GM19452 (cell line): ENCODE measurements at regions not wholly inside any gene's neighbourhood (a gene's known extent, or its start where the extent isn't known, plus 50 kb on each side); places are given as distances from the start of the nearest gene placed in this dataset.

Experiments used
- ATAC-seq: cut with Tn5 transposase; IDR thresholded peaks from one replicate; pipeline ENCODE4 v1.9.1; 2021; ENCODE audit not compliant: unreplicated experiment

GRCh38 chr9:28782630-28783029 is 1209.3 kb upstream of the C9orf72 start:
- ATAC-seq, result no peak

GRCh38 chr9:28792716-28793115 is 1219.4 kb upstream of the C9orf72 start:
- no peak for ATAC-seq

DNA sequence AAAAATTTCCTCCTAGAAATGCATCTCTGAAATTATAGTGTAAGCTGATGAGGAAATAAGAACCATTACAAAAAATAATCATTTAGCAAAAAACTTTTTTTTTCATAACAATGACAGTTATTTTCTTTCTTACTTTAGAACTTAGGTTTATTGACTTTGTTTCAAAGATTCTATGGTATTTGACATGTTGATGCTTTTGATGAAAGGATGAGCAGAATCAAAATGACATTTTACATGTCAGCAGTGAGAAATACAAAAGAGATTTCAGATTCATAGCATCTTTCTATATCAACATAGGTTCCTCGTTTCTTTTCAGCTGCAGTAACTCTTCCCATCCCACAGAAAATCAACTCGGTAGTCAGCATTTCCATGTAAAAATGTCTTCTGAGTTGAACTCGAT is 1226.6 kb upstream of the C9orf72 start:
- ATAC-seq, result no peak

DNA sequence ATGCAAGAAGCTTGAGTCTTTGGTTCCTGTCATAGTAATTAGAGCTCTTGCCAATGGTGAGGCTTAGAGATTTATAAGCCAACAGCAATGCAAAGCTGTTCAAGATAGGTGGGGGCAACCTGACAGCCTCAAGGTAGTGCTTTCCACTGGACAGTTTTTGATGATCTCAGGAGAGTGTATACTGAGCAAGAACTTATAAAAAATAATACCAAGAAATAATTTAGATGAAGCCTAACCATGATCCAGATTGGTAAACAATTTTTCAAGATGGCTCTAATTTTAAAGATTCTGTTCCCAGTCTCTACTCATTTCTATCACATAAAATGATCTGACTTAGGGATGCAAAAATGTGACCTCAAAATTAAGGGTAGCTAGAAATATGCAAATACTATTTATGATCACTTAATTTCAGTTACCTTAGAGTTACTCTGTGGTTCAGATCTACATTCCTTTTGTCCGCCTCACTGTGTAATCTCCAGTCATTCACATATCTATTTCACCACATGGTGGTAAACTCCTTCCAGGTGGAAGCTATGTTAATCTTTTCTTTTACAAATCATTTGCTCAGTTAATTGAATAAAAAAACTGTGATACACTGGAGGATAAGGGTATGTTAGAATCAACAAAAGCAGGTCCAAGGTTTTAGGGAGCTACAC is 1228.0 kb upstream of the C9orf72 start:
- ATAC-seq, result no peak

DNA sequence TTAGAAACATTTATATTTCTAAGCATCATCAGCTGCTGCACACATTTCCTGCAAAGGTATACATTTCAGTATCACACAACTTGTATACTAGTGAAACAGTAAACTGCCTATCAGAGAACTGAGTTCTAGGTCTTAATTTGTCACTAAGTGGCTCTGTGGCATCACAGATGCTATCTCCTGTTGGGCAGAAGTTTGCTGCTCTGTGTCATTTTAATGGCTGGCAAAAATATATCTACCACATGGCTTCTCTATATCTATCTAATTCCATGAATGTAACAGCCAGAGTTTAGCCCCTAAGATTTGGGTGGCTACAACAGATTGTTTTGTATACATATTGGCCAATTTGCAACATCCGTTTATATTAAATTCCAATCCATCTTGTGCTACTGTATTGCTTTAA is 1231.9 kb upstream of the C9orf72 start:
- no peak for ATAC-seq

DNA sequence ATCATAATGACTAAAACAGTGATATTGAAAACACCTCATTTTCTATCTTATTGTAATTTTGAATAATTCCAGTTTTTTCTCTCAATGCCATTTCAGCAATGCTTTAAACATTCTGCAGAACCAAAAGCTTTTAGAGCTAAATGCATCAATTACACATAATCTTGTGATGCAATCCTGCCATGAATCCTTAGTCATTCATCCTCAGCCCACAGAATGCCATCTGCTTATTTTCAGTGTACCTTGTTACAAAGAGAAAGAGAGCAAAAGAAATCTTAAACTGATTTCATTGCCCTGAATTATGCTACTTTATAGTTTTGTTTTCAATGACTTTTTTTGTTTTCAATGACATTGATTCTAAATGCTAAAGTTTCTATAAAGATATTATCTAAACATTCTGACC is 1234.8 kb upstream of the C9orf72 start:
- no peak for ATAC-seq

DNA sequence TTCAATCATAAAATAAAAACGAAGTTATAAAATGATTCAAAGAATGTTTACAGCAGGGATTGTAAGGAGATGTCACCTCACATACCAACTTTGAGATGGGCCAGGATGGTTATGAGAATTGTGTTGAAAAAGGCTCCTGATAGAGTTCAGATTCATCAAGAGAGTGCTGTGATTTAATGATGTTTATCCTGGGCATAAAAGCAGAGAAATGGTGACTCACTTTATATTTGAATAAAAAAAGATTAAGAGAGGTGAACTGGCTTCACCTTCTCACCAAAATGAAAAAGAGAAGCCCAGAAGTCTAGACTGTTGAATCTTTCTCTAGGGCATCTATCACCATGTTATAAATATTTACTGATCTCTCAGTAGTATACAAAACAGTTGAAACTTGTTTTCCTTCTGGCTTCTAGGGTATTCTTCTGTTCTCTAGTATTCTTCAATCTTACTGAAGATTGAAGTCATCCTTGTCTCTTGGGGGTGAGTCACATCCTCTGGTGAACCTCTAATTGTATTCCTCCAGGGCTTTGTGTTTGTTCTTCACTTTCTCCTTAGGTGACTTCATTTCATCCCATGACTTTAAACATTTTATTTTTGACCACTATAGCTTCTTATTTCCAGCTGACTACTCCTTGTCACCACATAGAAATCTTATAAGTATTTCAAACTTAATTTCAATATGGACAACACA is 1237.3 kb upstream of the C9orf72 start:
- no peak for ATAC-seq

DNA sequence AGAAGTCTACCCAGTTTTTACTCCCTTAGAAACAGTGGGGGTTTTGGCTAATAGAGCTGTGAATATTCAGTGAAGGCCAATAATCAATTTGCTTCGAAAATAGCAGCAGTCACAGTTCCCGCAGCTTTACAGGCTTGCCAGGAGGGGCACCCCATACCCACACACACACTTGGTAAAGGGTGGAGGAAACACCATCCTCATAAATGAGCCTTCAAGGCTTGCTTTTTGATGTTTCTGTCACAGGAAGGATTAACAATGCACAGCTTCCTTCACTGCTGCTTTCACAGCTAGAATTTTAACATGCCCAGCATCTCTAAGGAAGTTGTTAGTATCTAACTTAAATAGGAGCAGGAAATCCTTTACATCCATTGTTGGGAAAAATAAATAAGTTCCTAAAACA is 1247.5 kb upstream of the C9orf72 start:
- no peak for ATAC-seq

- no peak for ATAC-seq
Measured at GRCh38 chr9:28821240-28821639, 1248.0 kb upstream of the C9orf72 start.

DNA sequence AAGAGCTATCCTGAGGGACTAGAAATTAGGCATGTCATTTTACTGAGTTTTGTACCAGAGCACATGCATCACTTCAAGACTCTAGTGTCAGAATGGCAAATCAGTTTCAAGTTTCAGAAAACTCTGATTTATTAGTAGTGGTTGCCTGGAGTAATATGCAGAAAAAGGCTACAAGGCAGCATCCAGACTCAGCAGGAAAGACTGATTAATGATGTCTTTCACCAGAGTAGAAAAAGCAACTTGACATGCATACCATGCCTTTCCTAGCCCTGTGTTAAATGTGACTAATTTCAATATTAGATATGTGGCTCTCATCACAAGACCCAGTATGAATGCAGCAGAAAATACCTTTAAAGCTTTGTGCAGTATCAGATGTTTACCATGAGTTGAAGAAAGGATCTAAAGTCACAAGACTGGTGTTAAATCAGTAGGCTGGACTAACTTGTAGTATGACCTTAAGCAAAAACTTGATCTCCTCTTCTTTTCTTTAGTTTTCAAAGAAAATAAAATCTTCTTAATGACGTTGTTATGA is 1251.2 kb upstream of the C9orf72 start:
- no peak for ATAC-seq

DNA sequence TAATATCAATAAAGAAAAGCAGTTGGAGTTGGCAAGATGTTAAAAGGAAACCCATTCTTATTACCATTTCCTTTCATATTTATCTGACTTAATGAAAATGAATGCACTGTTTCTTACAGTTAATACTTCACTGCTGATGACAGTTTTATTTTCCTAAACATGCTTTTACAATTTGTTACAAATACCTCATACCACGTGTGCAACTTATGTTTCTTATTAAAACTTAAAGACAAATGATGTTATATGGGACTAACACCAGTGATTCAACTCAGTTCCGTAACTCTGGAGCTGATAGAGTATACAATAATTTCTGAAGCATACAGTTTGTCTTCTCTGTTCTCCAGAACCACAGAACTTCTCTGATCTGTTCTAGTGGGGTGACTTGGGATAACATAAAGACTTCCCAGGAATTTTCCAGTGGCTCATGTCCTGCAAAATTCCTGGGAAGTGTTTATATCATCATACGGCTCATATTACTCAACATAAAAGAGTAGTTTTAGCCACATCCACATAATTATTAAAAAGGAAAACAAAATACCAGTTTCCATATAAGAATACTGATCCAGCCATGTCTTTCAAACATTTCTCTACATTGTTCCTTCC is 1259.0 kb upstream of the C9orf72 start:
- no peak for ATAC-seq

DNA sequence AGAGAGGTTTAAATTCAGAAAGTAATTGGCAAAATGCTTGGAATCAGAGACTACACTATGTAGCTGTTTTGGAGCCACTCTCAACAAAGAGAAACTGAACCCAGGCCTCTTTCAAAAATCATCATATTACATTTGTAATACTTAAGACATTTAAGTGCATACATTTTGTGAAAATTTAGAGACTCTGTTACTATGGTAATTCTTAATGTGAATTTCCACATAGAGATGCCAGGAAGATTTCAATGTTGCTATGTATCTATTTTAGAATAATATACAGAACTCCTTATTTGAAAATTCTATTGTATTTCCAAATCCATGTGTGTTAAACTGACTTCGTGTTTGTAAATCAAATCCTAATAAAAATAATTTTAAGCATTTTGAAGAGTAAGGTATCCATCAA is 1260.9 kb upstream of the C9orf72 start:
- no peak for ATAC-seq

DNA sequence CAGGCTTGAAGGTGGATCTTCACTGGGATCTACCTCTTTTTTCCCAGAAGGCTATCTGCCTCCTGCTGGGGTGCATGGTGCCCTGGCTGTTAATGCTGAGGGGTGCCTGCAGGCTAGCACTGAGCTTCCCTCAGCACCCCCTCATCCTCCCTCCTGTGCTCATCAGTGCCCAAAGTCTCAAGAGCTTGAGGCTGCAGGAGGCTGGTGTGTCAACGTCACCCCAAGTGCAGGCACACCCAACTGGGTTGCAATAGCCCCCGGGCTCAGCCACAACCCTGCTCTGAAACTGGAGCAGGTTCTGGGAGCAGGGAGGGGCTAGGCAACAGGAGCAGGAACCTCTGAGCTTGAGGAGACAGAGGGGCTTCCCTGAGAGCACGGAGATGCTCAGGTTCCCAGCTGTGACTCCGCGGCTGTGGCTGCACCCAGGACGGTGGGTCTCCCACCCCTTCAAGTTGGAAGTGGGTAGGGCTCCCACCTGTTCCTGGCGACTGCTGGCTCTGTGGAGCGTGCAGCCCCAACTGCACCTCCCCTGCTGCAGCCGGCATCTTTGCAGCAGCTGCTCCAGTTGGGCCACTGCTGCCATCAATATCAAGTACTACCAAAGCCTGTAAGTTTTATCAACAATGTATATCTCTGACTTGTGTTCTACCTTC is 1266.6 kb upstream of the C9orf72 start:
- no peak for ATAC-seq

GRCh38 chr9:28841775-28842174 is 1268.5 kb upstream of the C9orf72 start:
- ATAC-seq, result no peak

DNA sequence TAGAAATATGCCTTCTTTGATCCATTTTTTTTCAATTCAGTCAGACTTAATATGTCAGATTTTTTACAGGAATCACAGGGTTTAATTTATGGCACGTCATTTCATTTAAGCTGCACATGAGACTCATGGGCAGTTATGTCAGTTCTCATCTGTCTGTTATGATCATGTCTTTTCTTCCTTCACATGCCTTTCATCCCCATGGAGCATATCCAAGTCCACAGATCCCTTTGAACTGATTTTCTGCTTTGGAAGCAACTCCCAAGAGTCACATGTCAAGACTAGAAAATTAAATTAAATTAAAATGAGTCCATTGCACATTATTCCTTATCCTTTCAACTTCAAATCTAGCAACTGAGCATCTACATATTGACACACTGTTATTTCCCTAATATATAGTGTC is 1274.0 kb upstream of the C9orf72 start:
- no peak for ATAC-seq

- no peak for ATAC-seq
Measured at GRCh38 chr9:28848671-28849070, 1275.4 kb upstream of the C9orf72 start.

- ATAC-seq, result no peak
Measured at GRCh38 chr9:28853477-28853876, 1280.2 kb upstream of the C9orf72 start.

DNA sequence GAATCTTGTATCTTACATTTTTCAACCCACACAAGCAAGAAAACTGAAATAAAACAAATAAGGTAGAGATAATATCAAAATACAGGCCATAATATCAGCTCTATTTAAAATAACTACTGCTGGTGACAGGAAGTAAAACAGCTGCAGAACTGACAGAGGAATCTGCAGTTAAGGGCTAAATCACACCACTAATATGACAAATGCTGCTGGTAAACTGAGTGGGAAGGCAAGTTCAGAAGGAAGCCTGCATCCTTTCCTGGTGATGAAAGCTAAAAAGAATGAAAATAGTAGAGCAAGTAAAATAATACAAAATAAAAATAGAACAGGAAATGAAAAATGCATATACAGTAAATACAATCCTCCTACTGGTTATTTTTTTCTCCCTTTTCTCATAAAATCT is 1293.7 kb upstream of the C9orf72 start:
- ATAC-seq, result no peak

- ATAC-seq, result no peak
Measured at GRCh38 chr9:28868228-28868990, 1295.1 kb upstream of the C9orf72 start.

DNA sequence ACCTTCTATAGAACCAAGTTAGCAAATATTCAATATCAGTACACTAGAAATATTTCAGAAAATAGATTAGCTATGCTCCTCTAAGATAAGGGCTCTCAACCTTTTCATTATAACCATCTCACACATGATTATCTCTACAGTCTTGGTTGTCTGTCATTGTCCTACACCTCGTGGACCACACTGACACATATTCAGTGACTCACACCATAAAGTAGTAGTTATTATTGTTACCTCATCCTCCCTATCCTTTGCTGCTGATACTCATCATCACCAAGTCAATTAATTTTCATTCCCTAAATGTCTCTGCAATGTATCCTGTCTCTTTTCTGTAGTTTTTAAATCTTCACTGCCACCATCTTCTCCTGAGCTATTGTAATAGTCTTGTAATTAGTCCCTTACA is 1309.2 kb upstream of the C9orf72 start:
- no peak for ATAC-seq

- ATAC-seq, result no peak
Measured at GRCh38 chr9:28883234-28883633, 1310.0 kb upstream of the C9orf72 start.
